HG02642 (cell line): ENCODE measurements at regions not wholly inside any gene's neighbourhood (a gene's known extent, or its start where the extent isn't known, plus 50 kb on each side); places are given as distances from the start of the nearest gene placed in this dataset.

Experiments
- ATAC-seq: cut with Tn5 transposase; IDR thresholded peaks from one replicate; pipeline ENCODE4 v1.9.1; 2021; ENCODE audit warnings: mild to moderate bottlenecking; ENCODE audit not compliant: unreplicated experiment, poor library complexity

GRCh38 chr13:31895691-31896090 lies 135.9 kb upstream of the FRY start:
- no peak for ATAC-seq

GRCh38 chr13:31896427-31896826 lies 135.1 kb upstream of the FRY start:
- peak; percentile 67 for ATAC-seq

- no peak for ATAC-seq
Observed at GRCh38 chr13:31898378-31899071, 133.0 kb upstream of the FRY start.

DNA sequence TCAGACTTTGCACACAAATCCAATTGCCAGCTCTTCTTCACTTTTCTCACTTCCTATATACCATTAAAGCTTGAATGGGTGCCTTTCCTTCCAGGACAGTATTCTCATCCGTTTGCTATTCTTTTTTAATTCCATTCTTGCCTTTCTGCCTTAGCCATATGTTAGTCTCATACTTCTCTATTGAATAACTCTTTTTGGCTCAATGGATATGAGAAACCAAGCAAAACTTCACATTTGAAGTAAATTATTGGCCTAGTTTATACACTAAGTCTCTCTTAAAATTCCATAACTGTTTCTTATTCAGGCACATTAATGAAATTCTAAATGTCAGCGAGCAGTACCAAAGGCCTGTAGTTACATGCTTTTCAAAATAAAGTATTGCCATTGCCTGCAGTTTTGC lies 129.6 kb upstream of the FRY start:
- ATAC-seq = no peak

DNA sequence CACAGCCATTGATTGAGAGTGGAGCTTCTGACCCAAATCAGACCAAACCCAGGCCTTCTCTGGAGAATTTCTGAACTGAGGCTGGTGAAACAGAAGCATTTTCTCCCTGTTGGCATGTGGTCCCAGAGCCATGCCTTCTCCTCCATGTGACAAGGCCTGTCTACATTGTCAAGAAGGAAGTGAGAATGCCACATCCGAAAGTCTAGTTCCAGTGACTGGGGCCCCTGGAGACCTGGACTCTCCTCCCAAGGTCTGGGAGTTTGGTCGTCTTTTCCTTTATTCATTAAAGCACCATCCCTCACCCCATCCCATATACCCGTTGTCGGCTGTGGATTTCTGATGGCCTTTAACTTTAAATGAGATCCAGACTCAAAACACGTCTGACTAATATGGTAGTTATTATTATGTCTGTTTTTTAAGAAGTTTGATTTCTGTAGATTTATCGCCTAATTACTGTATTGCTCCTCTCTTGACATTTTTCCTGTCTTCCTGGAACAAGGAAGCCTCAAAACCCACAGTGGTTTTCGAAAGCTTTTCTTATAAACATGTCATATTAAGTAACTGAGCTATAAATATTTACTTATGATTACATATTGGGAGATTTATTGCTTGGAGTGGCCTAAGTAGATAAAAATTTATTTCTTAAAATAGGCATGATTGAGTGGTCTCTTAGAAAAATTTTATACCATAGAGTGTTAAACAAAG lies 128.3 kb upstream of the FRY start:
- ATAC-seq = no peak

DNA sequence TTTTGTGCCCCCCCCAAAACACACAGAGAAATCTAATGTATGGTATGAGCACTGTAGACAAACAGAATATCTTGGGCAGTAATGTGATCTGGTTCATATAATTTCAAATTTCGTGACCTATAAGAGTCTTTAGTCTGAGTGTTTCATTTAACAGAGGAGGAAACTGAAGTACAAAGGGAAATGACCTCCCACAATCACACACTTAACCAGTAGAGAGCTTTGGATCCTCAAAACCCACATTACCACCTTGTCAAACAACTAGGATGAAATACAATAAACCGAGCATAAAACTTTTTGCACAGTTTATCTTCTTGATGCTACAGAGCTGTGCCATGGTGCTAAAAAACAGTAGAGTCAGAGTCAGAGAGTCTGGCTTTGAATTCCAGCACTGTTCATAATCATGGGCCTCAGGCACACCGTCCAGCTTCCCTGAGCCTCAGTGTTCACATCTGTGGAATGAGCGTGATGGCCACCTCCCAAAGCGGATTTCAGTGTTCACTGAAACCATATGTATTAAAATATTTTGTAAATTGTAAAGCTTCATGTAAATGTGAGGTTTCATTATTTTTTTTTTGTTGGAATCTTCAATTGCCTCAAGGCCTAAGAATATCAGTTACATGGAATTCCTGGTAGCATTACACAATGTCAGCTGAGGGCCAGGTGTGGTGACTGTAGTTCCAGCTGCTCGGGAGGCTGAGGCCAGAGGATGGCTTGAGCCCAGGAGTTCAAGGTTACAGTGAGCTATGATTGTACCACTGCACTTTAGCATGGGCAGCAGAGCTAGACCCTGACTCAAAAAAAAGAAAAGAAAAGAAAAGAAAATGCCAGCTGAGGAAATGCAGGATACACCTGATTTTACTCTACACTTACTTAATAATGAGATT lies 126.4 kb upstream of the FRY start:
- no peak for ATAC-seq

DNA sequence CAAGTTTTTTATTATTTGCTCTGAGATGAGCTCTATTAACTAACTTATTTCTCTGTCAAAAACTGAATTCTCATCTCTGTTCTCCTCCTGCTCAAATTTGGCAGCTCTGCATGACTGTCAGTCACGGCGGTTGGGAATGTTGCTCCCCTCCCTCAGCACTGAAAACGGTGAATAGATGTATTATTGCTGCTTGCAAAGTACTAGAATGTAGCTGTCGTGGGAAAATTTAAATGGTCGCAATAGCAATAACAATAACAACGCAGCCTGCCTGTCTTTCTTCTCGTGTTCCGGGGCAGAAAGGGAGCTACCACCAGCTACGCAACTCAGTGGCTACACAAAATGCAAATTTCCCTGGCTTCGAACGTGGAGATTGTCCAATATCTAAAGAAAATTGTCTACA lies 125.6 kb upstream of the FRY start:
- ATAC-seq = no peak

- ATAC-seq = no peak
Observed at GRCh38 chr13:31908696-31909411, 122.7 kb upstream of the FRY start.

DNA sequence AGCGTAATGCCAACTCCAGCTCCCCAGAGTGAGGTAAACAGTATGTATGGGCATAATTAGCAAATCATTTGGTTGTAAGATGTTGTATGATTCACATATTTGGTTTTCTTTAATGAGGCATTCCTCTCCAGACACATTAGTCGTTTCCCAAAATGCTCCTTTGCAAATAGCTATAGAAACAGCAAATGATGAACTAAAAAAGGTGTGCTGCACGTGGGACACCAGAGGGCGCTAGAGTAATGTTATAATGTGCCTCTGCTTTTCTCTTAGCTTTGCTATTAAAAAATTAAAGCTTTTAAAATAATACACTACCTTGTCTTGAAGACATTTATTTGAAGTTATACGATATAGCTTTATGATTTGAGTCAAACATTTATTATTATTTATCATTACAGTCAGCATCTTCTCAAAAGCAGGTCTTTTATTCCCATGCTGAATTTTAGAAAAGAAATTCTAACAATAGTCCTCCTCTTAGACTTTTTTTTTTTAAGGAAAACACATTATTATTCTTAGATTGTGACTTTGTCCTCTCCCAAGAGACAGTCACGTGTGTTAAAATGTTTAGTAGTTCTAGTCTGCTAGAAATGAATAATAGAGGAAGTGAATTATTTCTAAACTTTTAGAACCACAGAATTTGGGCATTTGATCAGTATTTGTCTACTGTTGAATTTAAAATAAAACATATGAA lies 121.6 kb upstream of the FRY start:
- no peak for ATAC-seq

GRCh38 chr13:31910633-31911032 lies 120.9 kb upstream of the FRY start:
- ATAC-seq = no peak

GRCh38 chr13:31912647-31913401 lies 118.8 kb upstream of the FRY start:
- no peak for ATAC-seq

GRCh38 chr13:31913459-31913858 lies 118.1 kb upstream of the FRY start:
- ATAC-seq = no peak

GRCh38 chr13:31914843-31915242 lies 116.7 kb upstream of the FRY start:
- no peak for ATAC-seq

- no peak for ATAC-seq
Observed at GRCh38 chr13:31918707-31919106, 112.9 kb upstream of the FRY start.

DNA sequence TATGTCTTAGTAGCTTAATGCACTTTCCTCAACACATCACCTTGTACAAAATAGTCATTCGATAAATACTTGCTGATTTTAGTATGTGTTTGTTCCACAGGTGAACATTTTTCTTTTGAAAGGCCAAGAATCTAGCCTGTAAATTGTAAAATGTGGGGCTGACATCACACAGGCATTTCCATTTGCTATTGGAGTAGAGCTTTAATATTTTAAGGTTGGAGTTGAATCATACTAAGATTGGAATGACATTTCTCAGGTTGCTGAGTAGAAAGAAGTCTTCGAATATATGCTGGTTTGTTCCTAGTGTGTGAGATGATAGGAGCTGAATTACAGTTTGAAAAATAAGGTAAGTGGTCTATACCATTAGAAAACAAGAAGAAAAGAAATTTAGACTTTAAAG lies 112.3 kb upstream of the FRY start:
- no peak for ATAC-seq

DNA sequence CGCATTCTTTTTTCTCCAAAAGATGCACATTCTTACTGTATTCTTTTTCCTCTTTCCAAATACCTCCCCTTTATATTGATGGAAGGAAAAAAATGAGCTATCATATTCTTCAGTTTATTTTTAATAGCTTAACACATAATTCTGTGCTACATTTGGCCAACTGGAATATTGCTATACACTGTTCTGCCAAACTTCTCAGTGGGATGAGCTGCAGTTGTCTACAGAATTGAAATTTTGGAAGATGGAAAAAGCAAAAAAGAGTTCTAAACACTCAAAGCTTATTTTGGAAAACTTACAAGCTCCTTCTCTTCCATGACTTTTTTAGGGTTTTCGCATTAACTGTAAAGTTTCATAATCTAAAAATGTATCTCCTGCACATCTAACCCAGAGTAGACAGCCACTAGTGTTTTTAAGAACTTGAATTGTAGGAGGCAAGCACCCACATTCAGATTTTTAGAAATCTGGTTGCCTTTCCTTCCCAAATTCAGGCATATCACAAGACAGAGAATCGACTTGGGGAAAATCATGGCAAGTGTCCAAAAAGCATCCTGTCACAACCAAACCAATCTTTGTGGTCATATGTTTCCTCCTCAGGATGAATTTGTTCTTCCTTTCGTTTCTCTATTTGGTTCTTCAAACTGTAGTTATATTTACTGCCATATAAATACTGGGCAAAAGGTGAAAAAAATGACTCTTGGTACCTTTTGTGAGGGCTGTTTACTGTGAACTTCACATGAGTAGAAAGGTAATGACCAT lies 111.4 kb upstream of the FRY start:
- no peak for ATAC-seq

DNA sequence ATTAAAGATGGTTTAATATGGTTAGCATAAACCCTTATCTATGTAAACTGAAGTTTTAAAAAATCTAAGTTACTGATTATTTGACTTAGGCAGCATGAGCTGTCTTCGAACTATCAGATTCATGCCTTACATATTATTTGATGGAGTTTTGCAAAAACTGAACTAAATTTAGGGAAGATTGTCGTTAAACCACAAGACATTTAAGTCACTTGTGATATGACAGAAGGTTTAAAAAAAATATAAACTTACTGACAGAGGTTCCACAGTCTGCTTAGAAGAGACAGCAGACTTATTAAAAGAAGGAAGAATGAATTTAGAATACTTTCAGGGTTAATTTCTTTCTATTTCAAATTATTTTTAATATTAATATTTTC lies 110.9 kb upstream of the FRY start:
- no peak for ATAC-seq

DNA sequence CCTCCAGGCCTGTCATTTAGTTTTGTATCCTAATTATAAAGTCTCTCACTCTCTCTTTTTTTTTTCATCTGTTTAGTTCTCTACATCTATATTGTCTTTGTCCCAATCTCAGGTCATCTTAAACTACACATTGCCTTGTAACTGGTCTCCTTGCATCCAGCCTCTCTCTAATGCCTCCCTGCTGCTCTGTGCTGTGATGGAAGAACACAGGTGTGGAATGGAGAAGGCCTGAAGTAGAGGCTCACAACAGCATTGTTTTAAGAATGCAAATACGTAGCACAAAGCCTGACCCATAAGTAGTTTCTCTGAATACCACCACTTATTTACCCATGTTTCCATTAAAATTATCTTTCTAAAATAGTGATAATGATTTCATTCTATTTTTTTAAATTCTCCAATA lies 108.8 kb upstream of the FRY start:
- no peak for ATAC-seq
